ENCODE measurements at regions not wholly inside any gene's neighbourhood (a gene's known extent, or its start where the extent isn't known, plus 50 kb on each side); places are given as distances from the start of the nearest gene placed in this dataset.

- Histone ChIP-seq H3K36me3 (ENCODE audit: control insufficient read depth, insufficient read depth, low read length) (no peaks in the 10 kb centered on the region), H3K9me3 (ENCODE audit: control insufficient read depth, insufficient read depth, low read depth, low read length) (no peaks in the 10 kb centered on the region), H3K4me3 (ENCODE audit: low read depth, low read length) (no peak overlapping the region), H3K4me1 (ENCODE audit: control insufficient read depth, insufficient read depth, low read length) (no peaks in the 10 kb centered on the region), H3K27ac (ENCODE audit: low read depth, low read length) (no peak overlapping the region), H3K27me3 (ENCODE audit: control insufficient read depth, insufficient read depth, low read length) (no peaks in the 10 kb centered on the region), H3K9ac (ENCODE audit: low read length) (no peak overlapping the region)
These were observed 615.6 kb upstream of the ADAMTS9 start for GRCh38 chr3:65303431-65303830.

- Histone ChIP-seq H3K27ac (ENCODE audit: low read depth, low read length) (no peak overlapping the region), H3K9me3 (ENCODE audit: control insufficient read depth, insufficient read depth, low read depth, low read length) (no peaks in the 10 kb centered on the region), H3K27me3 (ENCODE audit: control insufficient read depth, insufficient read depth, low read length) (no peaks in the 10 kb centered on the region)
These were observed 603.8 kb upstream of the ADAMTS9 start for GRCh38 chr3:65291448-65292125.

GRCh38 chr3:65288776-65289175 is 601.0 kb upstream of the ADAMTS9 start:
- Histone ChIP-seq H3K9ac (ENCODE audit: low read length) (no peak overlapping the region), H3K36me3 (ENCODE audit: control insufficient read depth, insufficient read depth, low read length) (no peaks in the 10 kb centered on the region), H3K27me3 (ENCODE audit: control insufficient read depth, insufficient read depth, low read length) (no peaks in the 10 kb centered on the region), H3K9me3 (ENCODE audit: control insufficient read depth, insufficient read depth, low read depth, low read length) (no peaks in the 10 kb centered on the region), H3K4me3 (ENCODE audit: low read depth, low read length) (no peak overlapping the region), H3K27ac (ENCODE audit: low read depth, low read length) (no peak overlapping the region), H3K4me1 (ENCODE audit: control insufficient read depth, insufficient read depth, low read length) (no peaks in the 10 kb centered on the region)

More at GRCh38 chr3:65291448-65292125, 603.8 kb upstream of the ADAMTS9 start:
- Histone ChIP-seq H3K36me3 (ENCODE audit: control insufficient read depth, insufficient read depth, low read length) (no peaks in the 10 kb centered on the region), H3K9ac (ENCODE audit: low read length) (no peak overlapping the region), H3K4me1 (ENCODE audit: control insufficient read depth, insufficient read depth, low read length) (no peaks in the 10 kb centered on the region), H3K4me3 (ENCODE audit: low read depth, low read length) (no peak overlapping the region)

GRCh38 chr3:65285956-65286355 is 598.2 kb upstream of the ADAMTS9 start:
- H3K4me3 ChIP-seq (ENCODE audit: low read depth, low read length) = no peak overlapping the region
- no peaks in the 10 kb centered on the region for H3K4me1 ChIP-seq (ENCODE audit: control insufficient read depth, insufficient read depth, low read length)
- H3K36me3 ChIP-seq (ENCODE audit: control insufficient read depth, insufficient read depth, low read length) = no peaks in the 10 kb centered on the region
- H3K27me3 ChIP-seq (ENCODE audit: control insufficient read depth, insufficient read depth, low read length) = no peaks in the 10 kb centered on the region
- no peak overlapping the region for H3K9ac ChIP-seq (ENCODE audit: low read length)
- no peaks in the 10 kb centered on the region for H3K9me3 ChIP-seq (ENCODE audit: control insufficient read depth, insufficient read depth, low read depth, low read length)
- no peak overlapping the region for H3K27ac ChIP-seq (ENCODE audit: low read depth, low read length)

- H3K9ac ChIP-seq (ENCODE audit: low read length) = no peak overlapping the region
- no peaks in the 10 kb centered on the region for H3K36me3 ChIP-seq (ENCODE audit: control insufficient read depth, insufficient read depth, low read length)
- H3K4me1 ChIP-seq (ENCODE audit: control insufficient read depth, insufficient read depth, low read length) = no peaks in the 10 kb centered on the region
- no peak overlapping the region for H3K27ac ChIP-seq (ENCODE audit: low read depth, low read length)
- no peaks in the 10 kb centered on the region for H3K27me3 ChIP-seq (ENCODE audit: control insufficient read depth, insufficient read depth, low read length)
- H3K4me3 ChIP-seq (ENCODE audit: low read depth, low read length) = no peak overlapping the region
- H3K9me3 ChIP-seq (ENCODE audit: control insufficient read depth, insufficient read depth, low read depth, low read length) = no peaks in the 10 kb centered on the region
These were observed 597.2 kb upstream of the ADAMTS9 start for GRCh38 chr3:65284961-65285360.

- no peak overlapping the region for H3K9ac ChIP-seq (ENCODE audit: low read length)
- H3K36me3 ChIP-seq (ENCODE audit: control insufficient read depth, insufficient read depth, low read length) = no peaks in the 10 kb centered on the region
- no peaks in the 10 kb centered on the region for H3K9me3 ChIP-seq (ENCODE audit: control insufficient read depth, insufficient read depth, low read depth, low read length)
- H3K27me3 ChIP-seq (ENCODE audit: control insufficient read depth, insufficient read depth, low read length) = no peaks in the 10 kb centered on the region
- H3K4me1 ChIP-seq (ENCODE audit: control insufficient read depth, insufficient read depth, low read length) = no peaks in the 10 kb centered on the region
- no peak overlapping the region for H3K27ac ChIP-seq (ENCODE audit: low read depth, low read length)
- no peak overlapping the region for H3K4me3 ChIP-seq (ENCODE audit: low read depth, low read length)
These were observed 596.7 kb upstream of the ADAMTS9 start for GRCh38 chr3:65284546-65284945.

GRCh38 chr3:65279225-65279782 is 591.5 kb upstream of the ADAMTS9 start:
- Histone ChIP-seq H3K27ac (ENCODE audit: low read depth, low read length) (no peak overlapping the region), H3K36me3 (ENCODE audit: control insufficient read depth, insufficient read depth, low read length) (no peaks in the 10 kb centered on the region), H3K9me3 (ENCODE audit: control insufficient read depth, insufficient read depth, low read depth, low read length) (no peaks in the 10 kb centered on the region), H3K4me3 (ENCODE audit: low read depth, low read length) (no peak overlapping the region), H3K4me1 (ENCODE audit: control insufficient read depth, insufficient read depth, low read length) (peaks cover 11% of the 10 kb centered on the region), H3K27me3 (ENCODE audit: control insufficient read depth, insufficient read depth, low read length) (no peaks in the 10 kb centered on the region), H3K9ac (ENCODE audit: low read length) (no peak overlapping the region)

- Histone ChIP-seq H3K9ac (ENCODE audit: low read length) (no peak overlapping the region), H3K9me3 (ENCODE audit: control insufficient read depth, insufficient read depth, low read depth, low read length) (no peaks in the 10 kb centered on the region), H3K36me3 (ENCODE audit: control insufficient read depth, insufficient read depth, low read length) (no peaks in the 10 kb centered on the region), H3K27me3 (ENCODE audit: control insufficient read depth, insufficient read depth, low read length) (no peaks in the 10 kb centered on the region), H3K4me1 (ENCODE audit: control insufficient read depth, insufficient read depth, low read length) (peaks cover 11% of the 10 kb centered on the region), H3K27ac (ENCODE audit: low read depth, low read length) (no peak overlapping the region), H3K4me3 (ENCODE audit: low read depth, low read length) (no peak overlapping the region)
These were observed 590.0 kb upstream of the ADAMTS9 start for GRCh38 chr3:65277798-65278197.

GRCh38 chr3:65276551-65276950 is 588.8 kb upstream of the ADAMTS9 start:
- Histone ChIP-seq H3K36me3 (ENCODE audit: control insufficient read depth, insufficient read depth, low read length) (no peaks in the 10 kb centered on the region), H3K4me1 (ENCODE audit: control insufficient read depth, insufficient read depth, low read length) (peaks cover 11% of the 10 kb centered on the region), H3K27ac (ENCODE audit: low read depth, low read length) (no peak overlapping the region), H3K27me3 (ENCODE audit: control insufficient read depth, insufficient read depth, low read length) (no peaks in the 10 kb centered on the region), H3K9ac (ENCODE audit: low read length) (no peak overlapping the region), H3K9me3 (ENCODE audit: control insufficient read depth, insufficient read depth, low read depth, low read length) (no peaks in the 10 kb centered on the region), H3K4me3 (ENCODE audit: low read depth, low read length) (no peak overlapping the region)

- Histone ChIP-seq H3K36me3 (ENCODE audit: control insufficient read depth, insufficient read depth, low read length) (no peaks in the 10 kb centered on the region), H3K27me3 (ENCODE audit: control insufficient read depth, insufficient read depth, low read length) (no peaks in the 10 kb centered on the region), H3K9me3 (ENCODE audit: control insufficient read depth, insufficient read depth, low read depth, low read length) (no peaks in the 10 kb centered on the region), H3K4me3 (ENCODE audit: low read depth, low read length) (no peak overlapping the region), H3K9ac (ENCODE audit: low read length) (no peak overlapping the region), H3K4me1 (ENCODE audit: control insufficient read depth, insufficient read depth, low read length) (peaks cover 9% of the 10 kb centered on the region), H3K27ac (ENCODE audit: low read depth, low read length) (no peak overlapping the region)
These were observed 580.6 kb upstream of the ADAMTS9 start for GRCh38 chr3:65268426-65268825.

- no peaks in the 10 kb centered on the region for H3K9me3 ChIP-seq (ENCODE audit: control insufficient read depth, insufficient read depth, low read depth, low read length)
- no peaks in the 10 kb centered on the region for H3K27me3 ChIP-seq (ENCODE audit: control insufficient read depth, insufficient read depth, low read length)
- H3K9ac ChIP-seq (ENCODE audit: low read length) = no peak overlapping the region
These were observed 578.3 kb upstream of the ADAMTS9 start for GRCh38 chr3:65265942-65266590.

More at GRCh38 chr3:65265942-65266590, 578.3 kb upstream of the ADAMTS9 start:
- Histone ChIP-seq H3K36me3 (ENCODE audit: control insufficient read depth, insufficient read depth, low read length) (no peaks in the 10 kb centered on the region), H3K4me1 (ENCODE audit: control insufficient read depth, insufficient read depth, low read length) (peaks cover 9% of the 10 kb centered on the region), H3K27ac (ENCODE audit: low read depth, low read length) (no peak overlapping the region), H3K4me3 (ENCODE audit: low read depth, low read length) (no peak overlapping the region)
